GM10266 (cell line): ENCODE measurements at regions not wholly inside any gene's neighbourhood (a gene's known extent, or its start where the extent isn't known, plus 50 kb on each side); places are given as distances from the start of the nearest gene placed in this dataset.

Experiments used
- DNase-seq: peaks from one replicate; pipeline ENCODE4 v3.0.0; 2012; ENCODE audit errors: extremely low spot score
- TF ChIP-seq, protein P1 (sequence below): IDR thresholded peaks from 2 replicates; pipeline ENCODE4 v1.5.1; 2012; ENCODE audit warnings: mild to moderate bottlenecking, low read depth; ENCODE audit not compliant: control insufficient read depth, insufficient read depth; ENCODE audit errors: missing control alignments

DNA sequence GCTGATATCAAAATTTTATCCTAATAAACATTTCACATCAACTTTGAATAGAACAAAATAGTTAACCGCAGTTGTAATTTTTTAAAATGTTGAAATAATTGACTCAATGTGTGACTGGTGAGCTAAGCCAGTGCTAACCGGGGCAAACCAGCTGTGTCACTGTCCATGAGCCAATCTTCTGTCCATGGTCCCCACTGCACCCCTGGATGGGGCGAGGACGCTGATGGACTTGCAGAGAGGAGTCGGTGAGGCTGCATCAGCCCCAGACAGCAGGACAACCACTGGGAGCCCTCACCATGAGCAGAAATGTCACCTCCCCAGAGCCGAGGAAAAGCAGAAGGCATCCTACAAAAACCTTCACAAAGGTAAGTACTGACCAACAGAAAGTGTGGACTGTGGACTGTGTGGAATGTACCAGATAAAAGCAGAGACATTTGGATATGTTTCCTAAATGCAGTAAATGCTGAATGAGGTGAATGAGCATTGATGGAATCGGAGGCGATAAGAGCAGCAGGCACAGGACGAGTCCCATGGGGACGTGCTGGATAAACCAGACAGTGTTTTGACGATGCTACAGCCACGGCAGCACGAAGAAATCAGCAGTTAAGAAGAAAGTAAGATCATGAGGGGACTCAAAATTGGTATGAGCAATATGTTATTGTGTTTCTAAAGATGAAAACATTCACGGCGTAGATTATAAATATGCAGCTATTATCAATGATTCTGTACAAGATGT, 115.0 kb upstream of the BACE2 start:
- no peak for DNase-seq
- TF ChIP-seq, protein P1, sequence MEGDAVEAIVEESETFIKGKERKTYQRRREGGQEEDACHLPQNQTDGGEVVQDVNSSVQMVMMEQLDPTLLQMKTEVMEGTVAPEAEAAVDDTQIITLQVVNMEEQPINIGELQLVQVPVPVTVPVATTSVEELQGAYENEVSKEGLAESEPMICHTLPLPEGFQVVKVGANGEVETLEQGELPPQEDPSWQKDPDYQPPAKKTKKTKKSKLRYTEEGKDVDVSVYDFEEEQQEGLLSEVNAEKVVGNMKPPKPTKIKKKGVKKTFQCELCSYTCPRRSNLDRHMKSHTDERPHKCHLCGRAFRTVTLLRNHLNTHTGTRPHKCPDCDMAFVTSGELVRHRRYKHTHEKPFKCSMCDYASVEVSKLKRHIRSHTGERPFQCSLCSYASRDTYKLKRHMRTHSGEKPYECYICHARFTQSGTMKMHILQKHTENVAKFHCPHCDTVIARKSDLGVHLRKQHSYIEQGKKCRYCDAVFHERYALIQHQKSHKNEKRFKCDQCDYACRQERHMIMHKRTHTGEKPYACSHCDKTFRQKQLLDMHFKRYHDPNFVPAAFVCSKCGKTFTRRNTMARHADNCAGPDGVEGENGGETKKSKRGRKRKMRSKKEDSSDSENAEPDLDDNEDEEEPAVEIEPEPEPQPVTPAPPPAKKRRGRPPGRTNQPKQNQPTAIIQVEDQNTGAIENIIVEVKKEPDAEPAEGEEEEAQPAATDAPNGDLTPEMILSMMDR, result no peak

DNA sequence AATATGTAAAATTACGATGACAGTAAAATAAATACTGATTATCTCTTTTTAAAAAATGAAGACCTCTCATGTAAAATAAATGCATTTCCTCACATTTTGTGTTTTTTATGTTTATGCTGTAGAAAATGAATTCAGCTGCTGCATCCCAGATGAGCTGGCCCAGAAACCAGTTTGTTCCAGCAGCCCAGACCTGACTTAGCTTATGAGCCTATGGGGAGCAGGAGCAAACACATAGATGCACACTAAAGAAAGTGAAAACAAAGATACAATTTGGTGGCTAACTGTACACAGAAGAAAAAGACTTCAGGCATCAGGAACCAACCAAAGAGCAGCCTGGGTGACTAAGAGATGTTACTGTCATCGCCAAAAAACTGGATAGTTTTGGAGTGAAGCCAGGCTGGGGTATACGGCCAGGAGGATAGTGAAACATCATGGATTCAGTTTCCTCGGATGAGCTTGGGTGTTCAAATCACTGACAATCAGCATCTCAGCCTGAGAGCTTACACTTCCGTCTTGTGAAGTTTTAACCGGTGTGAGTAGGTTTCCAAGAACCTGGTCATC, 113.9 kb upstream of the BACE2 start:
- DNase-seq, result no peak
- TF ChIP-seq, protein P1, result no peak

DNA sequence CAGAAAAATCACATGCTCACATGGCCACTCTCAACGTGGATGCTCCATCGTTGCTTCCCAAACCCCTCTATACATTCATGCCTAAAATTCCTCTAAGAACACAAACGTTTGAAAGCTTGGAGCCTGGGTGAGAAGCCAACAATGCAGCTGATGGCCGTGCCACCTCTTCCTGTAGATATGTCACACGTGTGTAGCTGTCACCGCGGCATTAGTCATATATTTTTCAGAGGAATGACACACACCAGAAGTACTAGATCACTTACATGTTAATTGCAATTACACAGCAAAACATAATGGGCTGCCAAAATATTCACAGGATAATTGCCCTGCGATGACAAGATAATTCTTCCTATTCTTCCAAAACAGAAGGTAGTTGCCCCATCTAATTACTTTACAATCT, 112.7 kb upstream of the BACE2 start:
- TF ChIP-seq, protein P1, result no peak
- no peak for DNase-seq

DNA sequence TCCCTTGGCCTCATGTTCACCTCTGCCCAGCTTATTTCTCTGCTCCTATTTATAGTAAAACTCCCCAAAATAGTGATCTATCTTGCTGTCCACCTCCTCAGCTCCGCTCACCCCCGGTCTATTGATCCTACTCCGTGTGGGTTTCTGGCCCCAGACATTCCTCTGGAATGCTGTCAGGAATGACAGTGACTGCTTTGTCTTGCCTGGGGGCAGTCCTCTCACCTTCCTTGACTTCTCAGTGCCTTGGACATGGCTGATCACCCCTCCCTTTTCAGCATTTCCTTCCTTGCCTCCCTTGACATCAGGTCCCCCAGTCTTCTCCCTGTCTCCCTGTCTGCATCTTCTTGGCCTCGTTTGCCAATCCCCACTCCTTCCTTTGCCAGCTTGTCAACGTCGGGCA, 108.1 kb upstream of the BACE2 start:
- no peak for DNase-seq
- TF ChIP-seq, protein P1, result no peak

DNA sequence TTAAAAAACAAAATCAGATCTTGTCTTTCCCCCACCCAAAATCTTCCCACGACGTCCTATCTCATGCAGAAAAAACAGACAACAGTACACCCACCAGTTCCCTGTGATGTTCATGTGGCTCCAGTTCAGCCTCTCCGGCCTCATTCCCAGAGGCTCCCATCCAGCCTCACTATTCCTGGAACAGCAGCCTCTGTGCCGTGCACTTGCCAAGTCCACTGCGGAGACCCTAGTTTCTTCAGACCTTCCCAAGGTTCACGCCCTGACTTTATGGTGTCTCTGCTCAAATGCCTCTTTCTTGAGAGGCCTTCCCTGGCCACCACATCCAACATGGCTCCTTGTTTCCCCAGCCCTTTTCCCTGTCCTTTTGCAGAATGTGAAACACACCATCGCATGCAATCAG, 106.3 kb upstream of the BACE2 start:
- no peak for DNase-seq

GRCh38 chr21:41064334-41064791, 103.6 kb upstream of the BACE2 start:
- TF ChIP-seq, protein P1, result no peak
- DNase-seq, result no peak

More for the DNA sequence above, 106.3 kb upstream of the BACE2 start:
- TF ChIP-seq, protein P1, result no peak

- TF ChIP-seq, protein P1, result no peak
- DNase-seq, result no peak
These were observed 103.0 kb upstream of the BACE2 start for GRCh38 chr21:41064951-41065350.
